ENCODE measurements at regions not wholly inside any gene's neighbourhood (a gene's known extent, or its start where the extent isn't known, plus 50 kb on each side); places are given as distances from the start of the nearest gene placed in this dataset.
"Not testable (repeated sequence)": the region's sequence is repeated elsewhere in the genome, so short reads cannot be mapped to it uniquely, and the experiment has no call there.

GRCh38 chr10:81248886-81249285 lies 626.1 kb upstream of the NRG3 start:
- DNase-seq (ENCODE audit: low read depth) = no peak

GRCh38 chr10:81251457-81252115 lies 623.4 kb upstream of the NRG3 start:
- no peak for DNase-seq (ENCODE audit: low read depth)

GRCh38 chr10:81264991-81265390 lies 610.0 kb upstream of the NRG3 start:
- DNase-seq (ENCODE audit: low read depth) = not testable (repeated sequence)

GRCh38 chr10:81270051-81270450 lies 604.9 kb upstream of the NRG3 start:
- DNase-seq (ENCODE audit: low read depth) = no peak

- DNase-seq (ENCODE audit: low read depth) = no peak
Observed at GRCh38 chr10:81280497-81281479, 594.2 kb upstream of the NRG3 start.

- DNase-seq (ENCODE audit: low read depth) = no peak
Observed at GRCh38 chr10:81288544-81288943, 586.5 kb upstream of the NRG3 start.

GRCh38 chr10:81297292-81297691 lies 577.7 kb upstream of the NRG3 start:
- no peak for DNase-seq (ENCODE audit: low read depth)

- DNase-seq (ENCODE audit: low read depth) = no peak
Observed at GRCh38 chr10:81303656-81304055, 571.3 kb upstream of the NRG3 start.

- DNase-seq (ENCODE audit: low read depth) = no peak
Observed at GRCh38 chr10:81306971-81307782, 567.8 kb upstream of the NRG3 start.

- no peak for DNase-seq (ENCODE audit: low read depth)
Observed at GRCh38 chr10:81309041-81309552, 565.9 kb upstream of the NRG3 start.

GRCh38 chr10:81314471-81314870 lies 560.5 kb upstream of the NRG3 start:
- DNase-seq (ENCODE audit: low read depth) = no peak

- no peak for DNase-seq (ENCODE audit: low read depth)
Observed at GRCh38 chr10:81315026-81315425, 560.0 kb upstream of the NRG3 start.

- no peak for DNase-seq (ENCODE audit: low read depth)
Observed at GRCh38 chr10:81348003-81348402, 527.0 kb upstream of the NRG3 start.

GRCh38 chr10:81367132-81367531 lies 507.9 kb upstream of the NRG3 start:
- DNase-seq (ENCODE audit: low read depth) = no peak

GRCh38 chr10:81386817-81387216 lies 488.2 kb upstream of the NRG3 start:
- DNase-seq (ENCODE audit: low read depth) = no peak

- no peak for DNase-seq (ENCODE audit: low read depth)
Observed at GRCh38 chr10:81403451-81403850, 471.5 kb upstream of the NRG3 start.

GRCh38 chr10:81405399-81405798 lies 469.6 kb upstream of the NRG3 start:
- no peak for DNase-seq (ENCODE audit: low read depth)

- no peak for DNase-seq (ENCODE audit: low read depth)
Observed at GRCh38 chr10:81414038-81414437, 461.0 kb upstream of the NRG3 start.

GRCh38 chr10:81426722-81427121 lies 448.3 kb upstream of the NRG3 start:
- no peak for DNase-seq (ENCODE audit: low read depth)

GRCh38 chr10:81428456-81429134 lies 446.4 kb upstream of the NRG3 start:
- no peak for DNase-seq (ENCODE audit: low read depth)

GRCh38 chr10:81439445-81439844 lies 435.5 kb upstream of the NRG3 start:
- no peak for DNase-seq (ENCODE audit: low read depth)

- DNase-seq (ENCODE audit: low read depth) = not testable (repeated sequence)
Observed at GRCh38 chr10:81441624-81442023, 433.4 kb upstream of the NRG3 start.

Measured in EH (cell line).